Heart left ventricle (tissue), 13 donors: ENCODE measurements at regions not wholly inside any gene's neighbourhood (a gene's known extent, or its start where the extent isn't known, plus 50 kb on each side); places are given as distances from the start of the nearest gene placed in this dataset.

Source experiments
- CTCF ChIP-seq, 12 donors: fragments of 200-600 bp; sonication (generic) in 4 of 12; IDR thresholded peaks; one replicate each; pipeline versions ENCODE4 v1.5.0 to v1.8.0; 2018 to 2022; ENCODE audit warnings: antibody characterized with exemption in 12 of 12, mild to moderate bottlenecking in 5 of 12
- POLR2A ChIP-seq, 2 donors: fragments of 450-650 bp; IDR thresholded peaks; one replicate each; pipeline ENCODE4 v1.6.1; 2017; ENCODE audit warnings: antibody characterized with exemption in 2 of 2, mild to moderate bottlenecking in 2 of 2, moderate library complexity in 2 of 2
- donor health status: ischemic (EF 13 %, LVEDD 7.1; RV severe dilation, severe dysfunction).
- donor health status: DM: no; HTN: yes; CAD: no.
- donor health status: DM: no; HTN: no; CAD: no.
- donor health status: ischemic (EF 25% LVEDD 6.9; RV normal size, moderate dysfunction).
- donor health status: ischemic (EF 25% LVEDD 5.7; RV mildly dilated, moderate dysfunction).
- donor health status: ischemic (EF 35%, LVEDD 5.7; RV mildly dilated, moderate dysfunction).
- donor health status: nonischemic (EF 11% LVEDD 7.7; RV severe dilation, severe dysfunction).
- donor health status: DM: yes; HTN: yes; CAD: no.
- donor health status: PGD.
- donor health status: ischemic (EF 29% LVEDD 5.4; RV normal size, mild dysfunction).
- donor health status: nonischemic (EF 23%, LVEDD 6.1; RV moderate dilation, normal function).

GRCh38 chr4:138671606-138672084 is 343.9 kb upstream of the NOCT start:
- no peak for TF ChIP-seq CTCF (IDR thresholded peaks at IDR 0.05)
- no peak for TF ChIP-seq POLR2A (IDR thresholded peaks at IDR 0.05)
